Upper lobe of left lung (tissue), 4 donors: ENCODE measurements at regions not wholly inside any gene's neighbourhood (a gene's known extent, or its start where the extent isn't known, plus 50 kb on each side); places are given as distances from the start of the nearest gene placed in this dataset.

ENCODE experiments used
- CTCF ChIP-seq, 6 experiments: fragments of 450-650 bp in 4 of 6; fragments of 200-600 bp in 2 of 6; sonication (generic) in 2 of 6; IDR thresholded peaks; one replicate each; pipeline ENCODE4 v1.5.1; 2016 to 2019; ENCODE audit warnings: antibody characterized with exemption in 6 of 6
- EP300 ChIP-seq, 4 donors: sonication (generic); formaldehyde crosslinking; IDR thresholded peaks; one replicate each; pipeline ENCODE4 v1.5.1; 2017; ENCODE audit warnings: antibody characterized with exemption in 4 of 4, control low read depth in 2 of 4

- TF ChIP-seq CTCF (IDR thresholded peaks at IDR 0.05) (no peak), EP300 (IDR thresholded peaks at IDR 0.05) (no peak)
Measured at GRCh38 chr13:106985481-106985880, 417.5 kb upstream of the ARGLU1 start.
